HepG2 (cell line): ENCODE measurements at regions not wholly inside any gene's neighbourhood (a gene's known extent, or its start where the extent isn't known, plus 50 kb on each side); places are given as distances from the start of the nearest gene placed in this dataset.

Experiments
- NPAS2 ChIP-seq: sonication (generic); formaldehyde crosslinking; IDR thresholded peaks from 2 replicates; pipeline ENCODE4 v1.8.0; 2022; ENCODE audit warnings: mild to moderate bottlenecking, missing genetic modification reagents, borderline replicate concordance
- NR2C2 ChIP-seq: sonication (generic); formaldehyde crosslinking; IDR thresholded peaks from 2 replicates; pipeline ENCODE4 v1.4.0; 2020; ENCODE audit warnings: missing genetic modification reagents, mild to moderate bottlenecking, moderate library complexity, borderline replicate concordance
- NR2F6 ChIP-seq, 2 experiments: IDR thresholded peaks; 2 replicates each; pipeline ENCODE4 v1.6.1; 2016; ENCODE audit warnings: antibody characterized with exemption in 1 of 2, mild to moderate bottlenecking in 1 of 2
- PAX8 ChIP-seq: sonication (generic); formaldehyde crosslinking; IDR thresholded peaks from 2 replicates; pipeline ENCODE4 v1.8.0; 2022; ENCODE audit warnings: mild to moderate bottlenecking, missing genetic modification reagents, borderline replicate concordance
- PPARG ChIP-seq: conservative IDR thresholded peaks from 2 replicates; pipeline ENCODE4 v1.6.1; 2016; ENCODE audit warnings: missing biosample characterization, missing genetic modification reagents
- RBM39 ChIP-seq: fragments of 200-400 bp; formaldehyde crosslinking; IDR thresholded peaks from one replicate; pipeline ENCODE4 v1.6.1; 2018; ENCODE audit warnings: antibody characterized with exemption, mild to moderate bottlenecking, low read depth, low read length; ENCODE audit not compliant: poor library complexity, severe bottlenecking
- REST ChIP-seq, 2 experiments: IDR thresholded peaks; 2 replicates each; pipeline ENCODE4 v1.6.1; 2011 to 2012; ENCODE audit warnings: low read length in 2 of 2, borderline replicate concordance in 1 of 2, low read depth in 1 of 2, mild to moderate bottlenecking in 1 of 2, moderate library complexity in 1 of 2
- SAP130 ChIP-seq: IDR thresholded peaks from 2 replicates; pipeline ENCODE4 v1.6.1; 2016; ENCODE audit warnings: low read depth
- SKIL ChIP-seq: sonication (generic); formaldehyde crosslinking; IDR thresholded peaks from 2 replicates; pipeline ENCODE4 v1.8.0; 2022; ENCODE audit warnings: missing genetic modification reagents, mild to moderate bottlenecking, moderate library complexity, borderline replicate concordance
- SUZ12 ChIP-seq: fragments of 150-350 bp; IDR thresholded peaks from 2 replicates; pipeline ENCODE4 v1.6.1; 2014; ENCODE audit warnings: low read depth, low read length
- TIGD3 ChIP-seq: sonication (generic); formaldehyde crosslinking; IDR thresholded peaks from 2 replicates; pipeline ENCODE4 v1.5.1; 2020; ENCODE audit warnings: mild to moderate bottlenecking, missing genetic modification reagents, borderline replicate concordance
- ZC3H4 ChIP-seq: sonication (generic); formaldehyde crosslinking; IDR thresholded peaks from 2 replicates; pipeline ENCODE4 v1.4.0; 2020; ENCODE audit warnings: missing genetic modification reagents, borderline replicate concordance
- ZNF124 ChIP-seq: sonication (generic); formaldehyde crosslinking; IDR thresholded peaks from 2 replicates; pipeline ENCODE4 v1.4.0; 2020; ENCODE audit warnings: missing genetic modification reagents
- ZNF263 ChIP-seq: sonication (generic); formaldehyde crosslinking; IDR thresholded peaks from 2 replicates; pipeline ENCODE4 v1.4.0; 2020; ENCODE audit warnings: missing genetic modification reagents
- ZNF335 ChIP-seq: sonication (generic); formaldehyde crosslinking; IDR thresholded peaks from 2 replicates; pipeline ENCODE4 v1.4.0; 2020; ENCODE audit warnings: missing genetic modification reagents
- ZNF562 ChIP-seq: sonication (generic); formaldehyde crosslinking; IDR thresholded peaks from 2 replicates; pipeline ENCODE4 v1.8.0; 2022; ENCODE audit warnings: missing genetic modification reagents, borderline replicate concordance
- ZNF605 ChIP-seq: sonication (generic); formaldehyde crosslinking; IDR thresholded peaks from 2 replicates; pipeline ENCODE4 v1.8.0; 2022; ENCODE audit warnings: mild to moderate bottlenecking, missing genetic modification reagents
- ZNF704 ChIP-seq: sonication (generic); formaldehyde crosslinking; IDR thresholded peaks from 2 replicates; pipeline ENCODE4 v1.8.1; 2023; ENCODE audit warnings: mild to moderate bottlenecking, inconsistent platforms, moderate library complexity, missing genetic modification reagents, borderline replicate concordance
- ZNF747 ChIP-seq: sonication (generic); formaldehyde crosslinking; IDR thresholded peaks from 2 replicates; pipeline ENCODE4 v1.8.1; 2023; ENCODE audit warnings: missing genetic modification reagents, mild to moderate bottlenecking, borderline replicate concordance
- ZNF780A ChIP-seq: sonication (generic); formaldehyde crosslinking; IDR thresholded peaks from 2 replicates; pipeline ENCODE4 v1.8.0; 2022; ENCODE audit warnings: mild to moderate bottlenecking, missing genetic modification reagents, moderate library complexity

GRCh38 chr19:56973713-56974555, 133.4 kb upstream of the PEG3 start (continued):
- no peak for TF ChIP-seq ZNF704 (CRISPR knock-in tag)
- 0 out of 2 replicates have a peak, but pooled peaks have one; percentile 31 for TF ChIP-seq ZNF263 (CRISPR knock-in tag)
- no peak for TF ChIP-seq SKIL (CRISPR knock-in tag)
- TF ChIP-seq ZNF605 (CRISPR knock-in tag): no peak
- TF ChIP-seq NPAS2 (CRISPR knock-in tag): no peak
- peak; percentile 85 for TF ChIP-seq PPARG (CRISPR knock-in tag)
- no peak for TF ChIP-seq ZNF780A (CRISPR knock-in tag)
- peak in 1 of 2 experiments; percentile 10; a peak in 1 of 4 replicates for TF ChIP-seq REST (IDR thresholded peaks at IDR 0.05; ENCODE audit: borderline replicate concordance in 1 of 2, low read depth in 1 of 2, low read length in 2 of 2)
- peak; percentile 73; the same call in 1 of the 2 replicates for TF ChIP-seq ZNF335
- TF ChIP-seq RBM39: no peak
- no peak for TF ChIP-seq ZNF747 (CRISPR knock-in tag)
- TF ChIP-seq PAX8: no peak
- TF ChIP-seq SUZ12: no peak
- peak; percentile 49 for TF ChIP-seq NR2F6 (IDR thresholded peaks at IDR 0.05)
- TF ChIP-seq NR2F6 (CRISPR knock-in tag; IDR thresholded peaks at IDR 0.05): peak; percentile 25; the same call in 1 of the 2 replicates
- TF ChIP-seq ZNF562: no peak
- no peak for TF ChIP-seq ZNF124
- TF ChIP-seq TIGD3: no peak
- TF ChIP-seq NR2C2 (CRISPR knock-in tag): peak; percentile 48; the same call in 1 of the 2 replicates
- TF ChIP-seq SAP130: peak; percentile 68
- TF ChIP-seq ZC3H4 (CRISPR knock-in tag): no peak
